K562 (cell line): ENCODE measurements at regions not wholly inside any gene's neighbourhood (a gene's known extent, or its start where the extent isn't known, plus 50 kb on each side); places are given as distances from the start of the nearest gene placed in this dataset.

Experiments
- ATAC-seq: fragments of 200-7000 bp; cut with Tn5 transposase; 3 replicates; pipeline ENCODE4 v1.9.1; 2020; ENCODE audit warnings: moderate library complexity
- BruUV-seq: library from RNA; stranded (reverse); fragments of 400-500 nt; replicated peaks from 2 replicates; lab custom pipeline; 2021; lab: Mats Ljungman, UMichigan
- CTCF ChIA-PET: fragments of 300-600 bp; formaldehyde crosslinking; extraction: SDS; loops from one replicate; lab custom pipeline; 2021; ENCODE audit warnings: low intra/inter-chr PET ratio; lab: Yijun Ruan, JAX
- POLR2A ChIA-PET: fragments of 300-600, 350-650 bp; sonication (Branson Sonifier 250); formaldehyde crosslinking; extraction: SDS; loops from one replicate; lab custom pipeline; 2021; ENCODE audit warnings: antibody characterized with exemption, inconsistent platforms; lab: Yijun Ruan, JAX
- DNase-seq, 4 experiments: peaks; one replicate each; pipeline versions ENCODE4 v3.0.0 to v3.0.0-alpha.2; 2011 to 2018; ENCODE audit warnings: low spot score in 3 of 4, mixed read lengths in 3 of 4; ENCODE audit errors: extremely low read depth in 1 of 4
- FAIRE-seq: peaks from 2 replicates; lab custom pipeline; 2011; peaks lifted over from hg19 to GRCh38; lab: Jason Lieb, UNC
- H2AFZ ChIP-seq: 2 replicates; pipeline ENCODE4 v1.6.0; 2011; ENCODE audit warnings: low read depth, low read length, control low read depth, inconsistent platforms
- H3K27ac ChIP-seq: fragments of 200-600 bp; 3 replicates; pipeline ENCODE4 v1.8.0; 2011; ENCODE audit warnings: low read depth, mild to moderate bottlenecking, control low read depth, inconsistent platforms, low read length, moderate library complexity, mixed read lengths; ENCODE audit errors: extremely low read depth
- H3K27me3 ChIP-seq, 2 experiments: fragments of 300-600 bp in 1 of 2; 2 replicates in 1 of 2; 3 replicates in 1 of 2; pipeline versions ENCODE4 v1.6.0 to v1.8.0; 2011; ENCODE audit warnings: inconsistent platforms in 2 of 2, low read length in 2 of 2, mild to moderate bottlenecking in 1 of 2, mixed read lengths in 1 of 2, moderate library complexity in 1 of 2; ENCODE audit not compliant: control insufficient read depth in 2 of 2, insufficient read depth in 2 of 2
- H3K36me3 ChIP-seq: fragments of 300-600 bp; 3 replicates; pipeline ENCODE4 v1.8.0; 2011; ENCODE audit warnings: mild to moderate bottlenecking, low read length, inconsistent platforms; ENCODE audit not compliant: control insufficient read depth, insufficient read depth
- H3K4me1 ChIP-seq, 2 experiments: fragments of 200-600 bp in 1 of 2; replicated peaks in 1 of 2; 2 replicates in 1 of 2; 3 replicates in 1 of 2; pipeline versions ENCODE4 v1.5.1 to v1.8.0; 2011; ENCODE audit warnings: inconsistent platforms in 2 of 2, low read length in 2 of 2, mild to moderate bottlenecking in 1 of 2, mixed read lengths in 1 of 2, moderate library complexity in 1 of 2; ENCODE audit not compliant: control insufficient read depth in 2 of 2, insufficient read depth in 2 of 2
- H3K4me2 ChIP-seq: 2 replicates; pipeline ENCODE4 v1.6.1; 2011; ENCODE audit warnings: low read length, control low read depth, inconsistent platforms, mixed read lengths; ENCODE audit not compliant: insufficient read depth
- H3K4me3 ChIP-seq: fragments of 200-600 bp; sonication (generic), shearing (Covaris generic); 2 replicates; pipeline ENCODE4 v1.5.1; 2016; ENCODE audit warnings: control low read depth, inconsistent platforms
- H3K79me2 ChIP-seq: fragments of 200-600 bp; 3 replicates; pipeline ENCODE4 v1.8.0; 2011; ENCODE audit warnings: low read length, inconsistent platforms; ENCODE audit not compliant: control insufficient read depth, insufficient read depth
- H3K9ac ChIP-seq, 2 experiments: 2 replicates each; pipeline versions ENCODE4 v1.6.0 to v1.6.1; 2011; ENCODE audit warnings: low read depth in 2 of 2, low read length in 2 of 2, control low read depth in 1 of 2, inconsistent platforms in 1 of 2, mild to moderate bottlenecking in 1 of 2, mixed read lengths in 1 of 2; ENCODE audit not compliant: insufficient read depth in 1 of 2
- H3K9me1 ChIP-seq: one replicate; pipeline ENCODE4 v1.6.0; 2011; ENCODE audit warnings: inconsistent platforms, mild to moderate bottlenecking, low read length, moderate library complexity; ENCODE audit not compliant: control insufficient read depth, insufficient read depth
- H3K9me3 ChIP-seq: replicated peaks from 2 replicates; pipeline ENCODE4 v1.5.1; 2011; ENCODE audit warnings: low read depth, low read length, inconsistent platforms; ENCODE audit not compliant: control insufficient read depth, insufficient read depth
- H4K20me1 ChIP-seq: replicated peaks from 2 replicates; pipeline ENCODE4 v1.6.1; 2011; ENCODE audit warnings: low read length, inconsistent platforms, mixed read lengths; ENCODE audit not compliant: control insufficient read depth, insufficient read depth
- ARID2 ChIP-seq: fragments of 450-650 bp; IDR thresholded peaks from 2 replicates; pipeline ENCODE4 v1.6.1; 2017; ENCODE audit warnings: antibody characterized with exemption, mild to moderate bottlenecking
- COPS2 ChIP-seq: fragments of 450-650 bp; conservative IDR thresholded peaks from 2 replicates; pipeline ENCODE4 v1.6.1; 2016; ENCODE audit warnings: mild to moderate bottlenecking, moderate library complexity
- JUN ChIP-seq, 2 experiments: sonication (generic) in 1 of 2; formaldehyde crosslinking in 1 of 2; IDR thresholded peaks; 2 replicates each; pipeline versions ENCODE4 v1.6.1 to v1.8.0; 2012 to 2022; ENCODE audit warnings: borderline replicate concordance in 2 of 2, mild to moderate bottlenecking in 2 of 2, improper control_type of control experiment in 1 of 2, low read depth in 1 of 2, low read length in 1 of 2, missing genetic modification reagents in 1 of 2
- POLR3A ChIP-seq: IDR thresholded peaks from 2 replicates; pipeline ENCODE4 v1.6.1; 2011; ENCODE audit warnings: borderline replicate concordance, mild to moderate bottlenecking, moderate library complexity; ENCODE audit not compliant: insufficient read length, insufficient read depth; ENCODE audit errors: extremely low read depth
- XRCC4 ChIP-seq: IDR thresholded peaks from one replicate; pipeline ENCODE4 v1.6.1; 2011; ENCODE audit not compliant: insufficient read depth, insufficient read length; ENCODE audit errors: extremely low read depth
- ZNF224 ChIP-seq: sonication (generic); formaldehyde crosslinking; IDR thresholded peaks from 2 replicates; pipeline ENCODE4 v1.8.0; 2022; ENCODE audit warnings: mild to moderate bottlenecking, missing genetic modification reagents
- ZNF668 ChIP-seq: fragments of 250-450 bp; sonication (Bioruptor Pico); IDR thresholded peaks from 2 replicates; pipeline ENCODE4 v1.8.0; 2022; ENCODE audit warnings: mild to moderate bottlenecking, inconsistent platforms
- ZNF79 ChIP-seq: fragments of 250-450 bp; sonication (Bioruptor Pico); IDR thresholded peaks from 2 replicates; pipeline ENCODE4 v1.4.0; 2020; ENCODE audit warnings: low read depth, mild to moderate bottlenecking, moderate library complexity
- WGBS: fragments of 100-300 bp; shearing (Covaris generic); methylation state at CpG from one replicate; pipeline ENCODE4 v1.1.6; 2016; ENCODE audit warnings: low coverage, mixed read lengths; ENCODE audit not compliant: insufficient coverage; ENCODE audit errors: missing lambda C conversion rate; 5-methylcytosine and 5-hydroxymethylcytosine counted together
- in situ Hi-C: fragments of 300-500 bp; cut with MboI; formaldehyde crosslinking; loops from 4 replicates; pipeline ENCODE4 v1.15.0; 2018; ENCODE audit warnings: inconsistent platforms, mixed read lengths
- intact Hi-C: fragments of 100-400 bp; cut with micrococcal nuclease; formaldehyde crosslinking; loops from 2 replicates; pipeline ENCODE4 v1.14.2; 2022
- TF ChIP-seq, protein P1 (sequence below): fragments of 250-450 bp; sonication (Bioruptor Pico); IDR thresholded peaks from 2 replicates; pipeline ENCODE4 v1.8.0; 2022; ENCODE audit warnings: inconsistent platforms, mild to moderate bottlenecking, moderate library complexity, borderline replicate concordance
- TF ChIP-seq, protein P2 (sequence below): sonication (generic); formaldehyde crosslinking; IDR thresholded peaks from 2 replicates; pipeline ENCODE4 v1.8.1; 2022; ENCODE audit warnings: missing genetic modification reagents

DNA sequence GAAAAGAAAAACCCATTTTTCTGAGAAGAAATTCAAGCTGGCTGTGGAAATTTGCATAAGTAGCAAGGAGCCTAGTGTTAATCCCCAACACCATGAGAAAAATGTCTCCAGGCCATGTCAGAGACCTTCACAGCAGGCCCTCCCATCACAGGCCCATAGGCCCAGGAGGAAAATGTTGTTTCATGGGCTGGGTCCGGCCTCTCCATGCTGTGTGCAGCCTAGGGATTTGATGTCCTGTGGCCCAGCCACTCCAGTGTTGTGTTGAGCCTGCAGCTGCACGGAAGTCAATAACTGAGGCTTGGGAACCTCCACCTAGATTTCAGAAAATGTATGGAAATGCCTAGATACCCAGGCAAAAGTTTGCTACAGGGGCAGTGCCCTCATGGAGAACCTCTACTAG, 432.2 kb downstream of the IPO8 start (continued):
- TF ChIP-seq, protein P1, sequence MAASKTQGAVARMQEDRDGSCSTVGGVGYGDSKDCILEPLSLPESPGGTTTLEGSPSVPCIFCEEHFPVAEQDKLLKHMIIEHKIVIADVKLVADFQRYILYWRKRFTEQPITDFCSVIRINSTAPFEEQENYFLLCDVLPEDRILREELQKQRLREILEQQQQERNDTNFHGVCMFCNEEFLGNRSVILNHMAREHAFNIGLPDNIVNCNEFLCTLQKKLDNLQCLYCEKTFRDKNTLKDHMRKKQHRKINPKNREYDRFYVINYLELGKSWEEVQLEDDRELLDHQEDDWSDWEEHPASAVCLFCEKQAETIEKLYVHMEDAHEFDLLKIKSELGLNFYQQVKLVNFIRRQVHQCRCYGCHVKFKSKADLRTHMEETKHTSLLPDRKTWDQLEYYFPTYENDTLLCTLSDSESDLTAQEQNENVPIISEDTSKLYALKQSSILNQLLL (CRISPR knock-in tag) = no peak
- TF ChIP-seq COPS2 (no peak), XRCC4 (no peak), ZNF79 (CRISPR knock-in tag) (no peak)

DNA sequence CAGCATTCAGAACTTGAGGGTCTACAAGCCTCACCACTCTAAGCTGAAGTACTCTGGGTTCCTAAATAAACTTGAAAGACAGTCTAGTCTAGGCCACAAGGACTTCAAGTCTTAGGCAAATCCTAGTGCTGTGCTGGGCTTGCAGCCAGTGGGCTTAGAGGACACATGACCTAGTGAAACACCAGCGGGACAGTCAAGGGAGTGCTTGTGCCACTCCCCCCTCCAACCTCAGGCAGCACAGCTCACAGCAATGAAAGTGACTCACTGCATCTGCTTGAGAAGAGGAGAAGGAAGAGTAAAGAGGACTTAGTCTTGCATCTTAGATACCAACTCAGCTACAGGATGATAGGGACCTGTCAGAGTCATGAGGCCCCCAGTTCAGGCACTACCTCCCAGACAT, 438.1 kb downstream of the IPO8 start:
- BruUV-seq = no TSS peak
- Histone ChIP-seq H3K4me1 (no peaks in the 10 kb centered on the region), H3K27me3 (no peaks in the 10 kb centered on the region), H3K9me3 (no peaks in the 10 kb centered on the region), H2AFZ (no peak overlapping the region), H3K79me2 (no peaks in the 10 kb centered on the region), H3K4me2 (no peak overlapping the region), H3K4me3 (no peak overlapping the region), H3K9ac (no peak overlapping the region), H4K20me1 (no peaks in the 10 kb centered on the region), H3K36me3 (no peaks in the 10 kb centered on the region), H3K27ac (no peak overlapping the region), H3K9me1 (no peaks in the 10 kb centered on the region)
- ChIA-PET POLR2A (interaction anchor here (0.7 kb wide), 1 partner anchor 694 kb away, joined by 3 read pairs; no protein-coding TSS in a partner anchor), CTCF (no interaction called here)
- no peak for ATAC-seq
- no peak for DNase-seq
- intact Hi-C loops (no loop called here), in situ Hi-C loops (no loop called here)
- no peak for FAIRE-seq
- whole genome bisulfite sequencing = 0% methylated on average over 1 of the region's 1 CpG
- TF ChIP-seq, protein P2, sequence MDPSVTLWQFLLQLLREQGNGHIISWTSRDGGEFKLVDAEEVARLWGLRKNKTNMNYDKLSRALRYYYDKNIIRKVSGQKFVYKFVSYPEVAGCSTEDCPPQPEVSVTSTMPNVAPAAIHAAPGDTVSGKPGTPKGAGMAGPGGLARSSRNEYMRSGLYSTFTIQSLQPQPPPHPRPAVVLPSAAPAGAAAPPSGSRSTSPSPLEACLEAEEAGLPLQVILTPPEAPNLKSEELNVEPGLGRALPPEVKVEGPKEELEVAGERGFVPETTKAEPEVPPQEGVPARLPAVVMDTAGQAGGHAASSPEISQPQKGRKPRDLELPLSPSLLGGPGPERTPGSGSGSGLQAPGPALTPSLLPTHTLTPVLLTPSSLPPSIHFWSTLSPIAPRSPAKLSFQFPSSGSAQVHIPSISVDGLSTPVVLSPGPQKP (CRISPR knock-in tag) = no peak
- TF ChIP-seq ZNF668 (CRISPR knock-in tag) (no peak), ZNF224 (CRISPR knock-in tag) (no peak), JUN (IDR thresholded peaks at IDR 0.05; ENCODE audit: borderline replicate concordance, low read depth, low read length) (no peak), JUN (CRISPR knock-in tag; IDR thresholded peaks at IDR 0.05; ENCODE audit: borderline replicate concordance) (no peak), POLR3A (no peak), ARID2 (no peak)
